ENCODE measurements at regions not wholly inside any gene's neighbourhood (a gene's known extent, or its start where the extent isn't known, plus 50 kb on each side); places are given as distances from the start of the nearest gene placed in this dataset.

DNA sequence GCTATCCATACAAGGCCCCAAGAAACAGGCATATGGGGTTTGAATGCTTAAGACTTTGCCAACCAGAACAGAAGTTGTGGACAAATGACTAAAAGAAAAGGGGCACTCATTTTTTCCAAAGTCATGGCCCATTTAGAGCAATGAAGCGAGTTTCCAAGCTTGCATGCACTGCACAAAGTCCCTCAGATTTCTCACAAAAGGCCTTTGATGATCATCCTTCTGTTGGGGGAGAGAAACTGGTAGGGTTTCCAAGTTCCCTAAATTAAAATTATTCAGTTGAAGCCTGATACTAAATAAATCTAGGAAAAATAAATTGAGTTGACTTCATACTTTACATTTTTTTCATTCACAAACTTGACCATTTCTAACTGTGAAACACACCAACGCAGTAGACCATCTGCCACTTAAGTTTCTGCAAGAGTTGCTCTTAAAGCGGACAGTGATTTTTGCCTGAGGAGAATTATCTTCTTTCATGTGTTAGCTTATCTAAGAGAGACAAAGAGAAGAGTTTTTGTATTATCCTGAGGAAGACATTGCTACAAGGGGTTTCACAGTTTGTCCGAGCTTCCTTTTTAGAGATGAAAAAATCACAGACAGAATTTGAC is 139.2 kb downstream of the SEC16B start:
- in situ Hi-C loops (cut with MboI; ENCODE audit: low pct_unique_long_range_greater_than_20kb, low sequenced_read_pairs, unreplicated experiment), result no loop called here
- TF ChIP-seq, protein P1, sequence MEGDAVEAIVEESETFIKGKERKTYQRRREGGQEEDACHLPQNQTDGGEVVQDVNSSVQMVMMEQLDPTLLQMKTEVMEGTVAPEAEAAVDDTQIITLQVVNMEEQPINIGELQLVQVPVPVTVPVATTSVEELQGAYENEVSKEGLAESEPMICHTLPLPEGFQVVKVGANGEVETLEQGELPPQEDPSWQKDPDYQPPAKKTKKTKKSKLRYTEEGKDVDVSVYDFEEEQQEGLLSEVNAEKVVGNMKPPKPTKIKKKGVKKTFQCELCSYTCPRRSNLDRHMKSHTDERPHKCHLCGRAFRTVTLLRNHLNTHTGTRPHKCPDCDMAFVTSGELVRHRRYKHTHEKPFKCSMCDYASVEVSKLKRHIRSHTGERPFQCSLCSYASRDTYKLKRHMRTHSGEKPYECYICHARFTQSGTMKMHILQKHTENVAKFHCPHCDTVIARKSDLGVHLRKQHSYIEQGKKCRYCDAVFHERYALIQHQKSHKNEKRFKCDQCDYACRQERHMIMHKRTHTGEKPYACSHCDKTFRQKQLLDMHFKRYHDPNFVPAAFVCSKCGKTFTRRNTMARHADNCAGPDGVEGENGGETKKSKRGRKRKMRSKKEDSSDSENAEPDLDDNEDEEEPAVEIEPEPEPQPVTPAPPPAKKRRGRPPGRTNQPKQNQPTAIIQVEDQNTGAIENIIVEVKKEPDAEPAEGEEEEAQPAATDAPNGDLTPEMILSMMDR (IDR thresholded peaks at IDR 0.05; ENCODE audit: extremely low read depth, insufficient read depth, missing control alignments), result no peak
- no peak for DNase-seq (ENCODE audit: low spot score)

DNA sequence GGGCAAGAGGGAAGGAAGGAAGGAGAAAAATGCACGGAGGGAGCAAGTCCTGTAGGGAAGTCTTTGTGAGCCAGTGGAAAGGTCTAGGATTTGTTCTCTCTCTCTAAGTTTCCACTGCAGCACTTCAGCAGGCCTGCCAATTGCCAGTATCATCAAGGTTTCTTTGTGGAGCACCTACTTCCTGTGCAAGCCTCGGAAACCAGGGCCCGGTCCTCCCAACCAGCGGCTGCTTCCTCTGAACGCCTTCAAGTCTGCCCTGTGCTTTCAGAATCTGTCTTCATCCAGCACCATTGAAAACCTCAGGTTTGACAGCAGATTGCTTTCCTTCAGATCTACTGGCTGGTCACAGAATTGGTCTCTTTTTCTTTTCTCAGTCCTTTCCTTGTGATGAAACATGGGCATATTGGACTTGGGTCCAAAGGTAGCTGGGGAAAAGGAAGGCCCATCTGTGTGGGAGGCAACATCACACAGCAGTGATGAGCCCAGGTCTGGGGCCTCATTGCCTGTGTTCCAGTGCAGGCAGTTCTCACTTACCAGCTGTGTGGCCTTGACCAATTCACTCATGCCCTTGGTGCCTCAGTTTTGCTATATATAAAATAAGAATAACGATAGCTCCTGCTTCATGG is 144.5 kb downstream of the SEC16B start:
- in situ Hi-C loops (cut with MboI; ENCODE audit: low pct_unique_long_range_greater_than_20kb, low sequenced_read_pairs, unreplicated experiment), result no loop called here
- TF ChIP-seq, protein P1 (IDR thresholded peaks at IDR 0.05; ENCODE audit: extremely low read depth, insufficient read depth, missing control alignments), result no peak
- DNase-seq (ENCODE audit: low spot score), result no peak

DNA sequence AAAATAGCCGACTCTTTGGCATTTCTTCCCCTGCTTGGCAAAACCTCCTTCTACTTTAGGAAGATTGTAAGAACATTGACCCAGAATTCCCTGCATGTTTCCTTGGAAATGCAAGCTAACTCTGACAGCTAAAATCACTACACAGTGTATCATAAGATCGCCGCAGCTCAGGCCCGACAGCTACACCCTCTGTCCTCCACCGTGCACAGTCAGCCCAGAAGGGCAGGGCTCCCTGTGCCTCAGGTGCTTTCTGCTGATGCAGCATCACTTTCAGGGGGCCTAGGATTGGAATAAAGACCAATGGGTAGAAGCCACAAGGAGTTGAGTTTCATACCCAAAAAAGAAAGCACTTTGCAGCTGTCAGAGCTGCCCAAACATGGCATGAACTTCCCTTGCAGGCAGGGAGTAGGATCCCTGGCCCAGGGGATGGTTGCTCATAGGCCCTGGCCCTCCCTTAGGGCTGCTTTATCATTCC is 145.3 kb downstream of the SEC16B start:
- no peak for DNase-seq (ENCODE audit: low spot score)
- TF ChIP-seq, protein P1 (IDR thresholded peaks at IDR 0.05; ENCODE audit: extremely low read depth, insufficient read depth, missing control alignments), result no peak
- in situ Hi-C loops (cut with MboI; ENCODE audit: low pct_unique_long_range_greater_than_20kb, low sequenced_read_pairs, unreplicated experiment), result no loop called here

DNA sequence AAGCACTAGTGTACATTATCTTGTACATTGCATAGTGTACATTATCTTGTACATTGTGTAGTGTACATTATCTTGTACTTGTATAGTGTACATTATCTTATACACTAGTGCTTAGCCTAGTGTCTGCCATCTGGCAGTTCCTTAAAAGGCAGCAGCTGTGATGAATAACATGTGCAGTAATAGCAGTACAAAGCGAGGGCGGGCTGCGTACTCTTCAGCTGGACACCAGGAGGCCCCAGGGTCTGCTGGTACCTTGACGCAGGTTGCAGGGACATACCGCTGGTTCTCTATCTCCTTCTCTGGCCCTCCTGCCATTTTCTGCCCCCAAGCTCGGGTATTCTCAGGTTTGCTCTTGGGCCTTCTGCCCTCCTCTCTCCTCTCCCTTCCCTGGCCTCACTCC is 149.6 kb downstream of the SEC16B start:
- TF ChIP-seq, protein P1 (IDR thresholded peaks at IDR 0.05; ENCODE audit: extremely low read depth, insufficient read depth, missing control alignments), result no peak
- no peak for DNase-seq (ENCODE audit: low spot score)
- in situ Hi-C loops (cut with MboI; ENCODE audit: low pct_unique_long_range_greater_than_20kb, low sequenced_read_pairs, unreplicated experiment), result no loop called here

DNA sequence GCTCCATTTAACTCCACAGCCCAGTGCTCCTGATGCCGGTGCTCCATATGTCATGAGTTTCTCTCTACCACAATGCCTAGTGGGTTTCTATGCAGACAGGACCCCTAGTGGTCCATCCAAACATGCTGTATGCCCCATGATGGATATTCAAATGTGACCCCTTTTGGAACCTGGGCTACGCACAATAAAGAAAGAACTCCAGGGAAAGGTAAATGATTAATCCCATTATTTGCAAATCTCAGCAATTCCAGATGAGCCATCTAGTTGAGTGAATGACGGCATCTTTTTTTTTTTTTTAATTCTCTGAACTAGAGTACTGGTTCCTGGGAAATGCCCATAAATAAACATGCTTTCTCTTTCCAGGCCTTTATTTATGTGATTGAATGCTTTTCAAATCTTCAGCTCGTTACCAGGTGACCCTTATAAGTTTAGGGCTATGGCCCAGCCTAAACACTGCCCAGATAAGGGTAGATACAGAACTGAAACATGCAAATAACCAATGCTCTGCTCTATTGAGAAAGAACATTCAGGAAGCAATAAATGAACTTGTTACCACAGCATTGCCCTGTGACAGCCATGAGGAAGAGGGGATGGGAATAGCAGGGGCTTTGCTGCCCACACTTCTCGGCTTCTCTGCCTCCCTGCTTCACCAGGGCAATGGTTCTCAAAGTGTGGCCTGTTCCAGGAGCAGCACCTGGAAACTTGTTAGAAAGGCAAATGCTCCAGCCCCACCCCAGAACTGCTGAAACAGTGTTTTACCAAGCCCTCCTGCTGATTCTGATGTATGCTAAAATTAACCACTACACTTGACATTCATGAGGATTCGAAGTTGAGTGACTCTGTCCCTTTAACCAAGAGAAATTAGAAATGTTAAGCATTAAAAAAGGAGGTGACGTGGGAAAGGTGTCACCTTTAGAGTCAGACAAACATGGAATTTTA is 151.7 kb downstream of the SEC16B start:
- in situ Hi-C loops (cut with MboI; ENCODE audit: low pct_unique_long_range_greater_than_20kb, low sequenced_read_pairs, unreplicated experiment), result no loop called here
- TF ChIP-seq, protein P1 (IDR thresholded peaks at IDR 0.05; ENCODE audit: extremely low read depth, insufficient read depth, missing control alignments), result no peak
- DNase-seq (ENCODE audit: low spot score), result no peak

DNA sequence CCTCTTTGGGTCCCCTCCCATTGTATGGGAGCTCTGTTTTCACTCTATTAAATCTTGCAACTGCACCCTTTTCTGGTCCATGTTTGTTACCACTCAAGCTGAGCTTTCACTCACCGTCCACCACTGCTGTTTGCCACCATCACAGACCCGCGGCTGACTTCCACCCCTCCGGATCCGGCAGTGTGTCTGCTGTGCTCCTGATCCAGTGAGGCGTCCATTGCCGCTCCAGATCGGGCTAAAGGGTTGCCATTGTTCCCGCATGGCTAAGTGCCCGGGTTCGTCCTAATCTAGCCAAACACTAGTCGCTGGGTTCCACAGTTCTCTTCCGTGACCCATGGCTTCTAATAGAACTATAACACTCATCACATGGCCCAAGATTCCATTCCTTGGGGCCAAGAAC is 157.2 kb downstream of the SEC16B start:
- in situ Hi-C loops (cut with MboI; ENCODE audit: low pct_unique_long_range_greater_than_20kb, low sequenced_read_pairs, unreplicated experiment), result no loop called here
- DNase-seq (ENCODE audit: low spot score), result no peak
- TF ChIP-seq, protein P1 (IDR thresholded peaks at IDR 0.05; ENCODE audit: extremely low read depth, insufficient read depth, missing control alignments), result no peak

All from GM13977 (cell line).